Ishikawa (cell line): ENCODE measurements at regions not wholly inside any gene's neighbourhood (a gene's known extent, or its start where the extent isn't known, plus 50 kb on each side); places are given as distances from the start of the nearest gene placed in this dataset.

Experiments used
- CEBPB ChIP-seq: IDR thresholded peaks from 2 replicates; pipeline ENCODE4 v1.6.1; 2012
- CREB1 ChIP-seq: IDR thresholded peaks from 2 replicates; pipeline ENCODE4 v1.6.1; 2012; ENCODE audit warnings: low read depth
- EGR1 ChIP-seq: IDR thresholded peaks from 2 replicates; pipeline ENCODE4 v1.6.1; 2012
- EP300 ChIP-seq: IDR thresholded peaks from 2 replicates; pipeline ENCODE4 v1.6.1; 2012; ENCODE audit warnings: borderline replicate concordance
- FOXM1 ChIP-seq: IDR thresholded peaks from 2 replicates; pipeline ENCODE4 v1.6.1; 2012; ENCODE audit warnings: low read depth, borderline replicate concordance
- NFIC ChIP-seq: IDR thresholded peaks from 2 replicates; pipeline ENCODE4 v1.6.1; 2012
- RAD21 ChIP-seq: IDR thresholded peaks from 2 replicates; pipeline ENCODE4 v1.6.1; 2012; ENCODE audit warnings: low read depth
- TAF1 ChIP-seq: IDR thresholded peaks from 2 replicates; pipeline ENCODE4 v1.6.1; 2012; ENCODE audit warnings: low read depth, mild to moderate bottlenecking
- TCF12 ChIP-seq: IDR thresholded peaks from 2 replicates; pipeline ENCODE4 v1.6.1; 2012; ENCODE audit warnings: low read depth
- TEAD4 ChIP-seq: IDR thresholded peaks from 2 replicates; pipeline ENCODE4 v1.6.1; 2012
- YY1 ChIP-seq: IDR thresholded peaks from 2 replicates; pipeline ENCODE4 v1.6.1; 2012; ENCODE audit warnings: low read depth
- ZBTB7A ChIP-seq: IDR thresholded peaks from 2 replicates; pipeline ENCODE4 v1.6.1; 2012; ENCODE audit warnings: low read depth
- TF ChIP-seq, protein P1 (sequence below): IDR thresholded peaks from 2 replicates; pipeline ENCODE4 v1.6.1; 2012
- TF ChIP-seq, protein P2 (sequence below): IDR thresholded peaks from 2 replicates; pipeline ENCODE4 v1.6.1; 2012; ENCODE audit warnings: low read depth, mild to moderate bottlenecking
- TF ChIP-seq, protein P3 (sequence below): IDR thresholded peaks from 2 replicates; pipeline ENCODE4 v1.6.1; 2012

- TF ChIP-seq FOXM1 (no peak), NFIC (no peak), TAF1 (no peak), CEBPB (no peak), YY1 (no peak), TEAD4 (no peak), EGR1 (no peak), ZBTB7A (no peak), RAD21 (no peak), TCF12 (no peak), EP300 (no peak)
- TF ChIP-seq, protein P1, sequence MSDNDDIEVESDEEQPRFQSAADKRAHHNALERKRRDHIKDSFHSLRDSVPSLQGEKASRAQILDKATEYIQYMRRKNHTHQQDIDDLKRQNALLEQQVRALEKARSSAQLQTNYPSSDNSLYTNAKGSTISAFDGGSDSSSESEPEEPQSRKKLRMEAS, result no peak
- TF ChIP-seq, protein P2, sequence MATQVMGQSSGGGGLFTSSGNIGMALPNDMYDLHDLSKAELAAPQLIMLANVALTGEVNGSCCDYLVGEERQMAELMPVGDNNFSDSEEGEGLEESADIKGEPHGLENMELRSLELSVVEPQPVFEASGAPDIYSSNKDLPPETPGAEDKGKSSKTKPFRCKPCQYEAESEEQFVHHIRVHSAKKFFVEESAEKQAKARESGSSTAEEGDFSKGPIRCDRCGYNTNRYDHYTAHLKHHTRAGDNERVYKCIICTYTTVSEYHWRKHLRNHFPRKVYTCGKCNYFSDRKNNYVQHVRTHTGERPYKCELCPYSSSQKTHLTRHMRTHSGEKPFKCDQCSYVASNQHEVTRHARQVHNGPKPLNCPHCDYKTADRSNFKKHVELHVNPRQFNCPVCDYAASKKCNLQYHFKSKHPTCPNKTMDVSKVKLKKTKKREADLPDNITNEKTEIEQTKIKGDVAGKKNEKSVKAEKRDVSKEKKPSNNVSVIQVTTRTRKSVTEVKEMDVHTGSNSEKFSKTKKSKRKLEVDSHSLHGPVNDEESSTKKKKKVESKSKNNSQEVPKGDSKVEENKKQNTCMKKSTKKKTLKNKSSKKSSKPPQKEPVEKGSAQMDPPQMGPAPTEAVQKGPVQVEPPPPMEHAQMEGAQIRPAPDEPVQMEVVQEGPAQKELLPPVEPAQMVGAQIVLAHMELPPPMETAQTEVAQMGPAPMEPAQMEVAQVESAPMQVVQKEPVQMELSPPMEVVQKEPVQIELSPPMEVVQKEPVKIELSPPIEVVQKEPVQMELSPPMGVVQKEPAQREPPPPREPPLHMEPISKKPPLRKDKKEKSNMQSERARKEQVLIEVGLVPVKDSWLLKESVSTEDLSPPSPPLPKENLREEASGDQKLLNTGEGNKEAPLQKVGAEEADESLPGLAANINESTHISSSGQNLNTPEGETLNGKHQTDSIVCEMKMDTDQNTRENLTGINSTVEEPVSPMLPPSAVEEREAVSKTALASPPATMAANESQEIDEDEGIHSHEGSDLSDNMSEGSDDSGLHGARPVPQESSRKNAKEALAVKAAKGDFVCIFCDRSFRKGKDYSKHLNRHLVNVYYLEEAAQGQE, result no peak
- TF ChIP-seq, protein P3, sequence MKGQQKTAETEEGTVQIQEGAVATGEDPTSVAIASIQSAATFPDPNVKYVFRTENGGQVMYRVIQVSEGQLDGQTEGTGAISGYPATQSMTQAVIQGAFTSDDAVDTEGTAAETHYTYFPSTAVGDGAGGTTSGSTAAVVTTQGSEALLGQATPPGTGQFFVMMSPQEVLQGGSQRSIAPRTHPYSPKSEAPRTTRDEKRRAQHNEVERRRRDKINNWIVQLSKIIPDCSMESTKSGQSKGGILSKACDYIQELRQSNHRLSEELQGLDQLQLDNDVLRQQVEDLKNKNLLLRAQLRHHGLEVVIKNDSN, result no peak
Observed at GRCh38 chr6:92195796-92196195, 1223.6 kb downstream of the EPHA7 start.

GRCh38 chr6:92188016-92188415 lies 1231.3 kb downstream of the EPHA7 start:
- TF ChIP-seq TAF1 (no peak), TEAD4 (no peak), NFIC (no peak), TCF12 (no peak), EP300 (no peak), ZBTB7A (no peak), EGR1 (no peak), YY1 (no peak), CREB1 (no peak), FOXM1 (no peak), RAD21 (no peak), CEBPB (no peak)
- TF ChIP-seq, protein P2, result no peak
- TF ChIP-seq, protein P3, result no peak
- TF ChIP-seq, protein P1, result no peak

GRCh38 chr6:92184933-92185332 lies 1234.4 kb downstream of the EPHA7 start:
- TF ChIP-seq EGR1 (no peak), CEBPB (no peak), ZBTB7A (no peak), YY1 (no peak), NFIC (no peak), TCF12 (no peak), RAD21 (no peak), FOXM1 (no peak), TAF1 (no peak), EP300 (no peak), TEAD4 (no peak)
- TF ChIP-seq, protein P1, result no peak
- TF ChIP-seq, protein P3, result no peak
- TF ChIP-seq, protein P2, result no peak
